NT2/D1 (cell line): ENCODE measurements at regions not wholly inside any gene's neighbourhood (a gene's known extent, or its start where the extent isn't known, plus 50 kb on each side); places are given as distances from the start of the nearest gene placed in this dataset.

Source experiments
- SUZ12 ChIP-seq: IDR thresholded peaks from 2 replicates; pipeline ENCODE4 v1.6.1; 2011; ENCODE audit not compliant: insufficient read length, insufficient read depth; ENCODE audit errors: extremely low read depth
- YY1 ChIP-seq: IDR thresholded peaks from 2 replicates; pipeline ENCODE4 v1.6.1; 2011; ENCODE audit not compliant: insufficient read length, insufficient read depth
- ZNF274 ChIP-seq: IDR thresholded peaks from 2 replicates; pipeline ENCODE4 v1.6.1; 2011; ENCODE audit warnings: mild to moderate bottlenecking, low read depth, low read length

DNA sequence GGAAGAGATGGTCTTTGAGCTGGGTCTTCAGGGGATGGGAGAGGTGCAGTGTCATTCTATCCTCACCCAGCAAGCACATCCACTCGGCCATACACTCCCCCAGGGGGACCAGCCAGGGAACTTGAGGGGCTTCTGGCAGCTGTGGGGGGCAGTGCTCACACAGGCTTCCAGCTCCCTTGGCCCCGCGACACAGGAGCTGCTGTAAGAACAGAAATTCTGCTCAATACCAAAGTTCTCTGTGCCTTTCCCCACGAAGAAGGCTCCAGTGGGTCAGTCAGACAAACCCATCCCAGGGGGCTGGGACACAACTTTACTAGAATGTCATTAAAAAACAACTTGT is 289.1 kb upstream of the RTL1 start:
- no peak for TF ChIP-seq SUZ12
- TF ChIP-seq YY1 = no peak
- no peak for TF ChIP-seq ZNF274
